CD4-positive, alpha-beta T cell treated with Interleukin-15 for 1 hour (primary cell): ENCODE measurements at regions not wholly inside any gene's neighbourhood (a gene's known extent, or its start where the extent isn't known, plus 50 kb on each side); places are given as distances from the start of the nearest gene placed in this dataset.
"Not testable (repeated sequence)": the region's sequence is repeated elsewhere in the genome, so short reads cannot be mapped to it uniquely, and the experiment has no call there.

Experiments
- DNase-seq: peaks from one replicate; pipeline ENCODE4 v3.0.0-alpha.2; 2020

GRCh38 chr2:240256704-240257637 lies 116.5 kb upstream of the OTOS start:
- no peak for DNase-seq

GRCh38 chr2:240257940-240258580 lies 117.6 kb upstream of the OTOS start:
- DNase-seq: no peak

GRCh38 chr2:240258685-240259084 lies 118.2 kb upstream of the OTOS start:
- DNase-seq: no peak

GRCh38 chr2:240259201-240259923 lies 118.9 kb upstream of the OTOS start:
- no peak for DNase-seq

- no peak for DNase-seq
These were observed 119.6 kb upstream of the OTOS start for GRCh38 chr2:240259924-240260529.

GRCh38 chr2:240260664-240261063 lies 120.2 kb upstream of the OTOS start:
- no peak for DNase-seq

GRCh38 chr2:240262578-240262977 lies 122.1 kb upstream of the OTOS start:
- DNase-seq: not testable (repeated sequence)

- no peak for DNase-seq
These were observed 128.9 kb upstream of the OTOS start for GRCh38 chr2:240269380-240269779.

- DNase-seq: no peak
These were observed 129.4 kb upstream of the OTOS start for GRCh38 chr2:240269886-240270285.

GRCh38 chr2:240271716-240272341 lies 131.4 kb upstream of the OTOS start:
- DNase-seq: no peak

GRCh38 chr2:240275386-240275785 lies 134.9 kb upstream of the OTOS start:
- DNase-seq: no peak

- no peak for DNase-seq
These were observed 136.8 kb upstream of the OTOS start for GRCh38 chr2:240277073-240277806.

GRCh38 chr2:240277807-240278522 lies 137.5 kb upstream of the OTOS start:
- DNase-seq: no peak

GRCh38 chr2:240278661-240279060 lies 138.2 kb upstream of the OTOS start:
- DNase-seq: no peak

- no peak for DNase-seq
These were observed 140.2 kb upstream of the OTOS start for GRCh38 chr2:240280621-240281020.

- DNase-seq: no peak
These were observed 144.2 kb upstream of the OTOS start for GRCh38 chr2:240284503-240285259.

- DNase-seq: no peak
These were observed 145.3 kb upstream of the OTOS start for GRCh38 chr2:240285725-240286124.

GRCh38 chr2:240286596-240286995 lies 146.1 kb upstream of the OTOS start:
- no peak for DNase-seq

GRCh38 chr2:240287011-240287410 lies 146.6 kb upstream of the OTOS start:
- DNase-seq: no peak

- no peak for DNase-seq
These were observed 147.1 kb upstream of the OTOS start for GRCh38 chr2:240287496-240288086.
